Esophagus muscularis mucosa (tissue), 3 donors: ENCODE measurements at regions not wholly inside any gene's neighbourhood (a gene's known extent, or its start where the extent isn't known, plus 50 kb on each side); places are given as distances from the start of the nearest gene placed in this dataset.

Experiments
- EP300 ChIP-seq: sonication (generic); formaldehyde crosslinking; IDR thresholded peaks from one replicate; pipeline ENCODE4 v1.6.1; 2017; ENCODE audit warnings: antibody characterized with exemption
- TF ChIP-seq, protein P1 (sequence below), 3 experiments: fragments of 200-600 bp in 2 of 3; fragments of 450-650 bp in 1 of 3; sonication (generic) in 2 of 3; IDR thresholded peaks; one replicate each; pipeline ENCODE4 v1.5.1; 2017 to 2019; ENCODE audit warnings: antibody characterized with exemption in 3 of 3, mild to moderate bottlenecking in 2 of 3, moderate library complexity in 1 of 3

DNA sequence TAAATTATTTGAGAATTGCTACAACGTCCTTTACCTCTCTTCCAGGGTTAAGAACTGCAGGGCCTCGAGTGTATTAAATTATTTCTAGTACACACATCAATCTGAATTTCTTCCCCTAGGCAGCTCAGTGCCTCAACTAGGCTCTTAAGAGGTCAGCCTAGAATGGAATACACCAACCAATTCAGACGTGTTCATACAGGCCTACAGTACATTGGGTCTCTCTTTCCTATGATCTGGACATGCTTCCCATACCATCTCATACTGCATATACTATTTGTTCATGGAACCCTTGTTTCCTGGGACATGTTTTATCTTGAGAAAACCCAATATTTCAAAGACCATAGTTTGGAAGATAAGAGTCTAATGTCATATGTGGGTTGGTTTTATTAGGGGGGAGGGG lies 434.1 kb upstream of the WWC1 start:
- TF ChIP-seq, protein P1, sequence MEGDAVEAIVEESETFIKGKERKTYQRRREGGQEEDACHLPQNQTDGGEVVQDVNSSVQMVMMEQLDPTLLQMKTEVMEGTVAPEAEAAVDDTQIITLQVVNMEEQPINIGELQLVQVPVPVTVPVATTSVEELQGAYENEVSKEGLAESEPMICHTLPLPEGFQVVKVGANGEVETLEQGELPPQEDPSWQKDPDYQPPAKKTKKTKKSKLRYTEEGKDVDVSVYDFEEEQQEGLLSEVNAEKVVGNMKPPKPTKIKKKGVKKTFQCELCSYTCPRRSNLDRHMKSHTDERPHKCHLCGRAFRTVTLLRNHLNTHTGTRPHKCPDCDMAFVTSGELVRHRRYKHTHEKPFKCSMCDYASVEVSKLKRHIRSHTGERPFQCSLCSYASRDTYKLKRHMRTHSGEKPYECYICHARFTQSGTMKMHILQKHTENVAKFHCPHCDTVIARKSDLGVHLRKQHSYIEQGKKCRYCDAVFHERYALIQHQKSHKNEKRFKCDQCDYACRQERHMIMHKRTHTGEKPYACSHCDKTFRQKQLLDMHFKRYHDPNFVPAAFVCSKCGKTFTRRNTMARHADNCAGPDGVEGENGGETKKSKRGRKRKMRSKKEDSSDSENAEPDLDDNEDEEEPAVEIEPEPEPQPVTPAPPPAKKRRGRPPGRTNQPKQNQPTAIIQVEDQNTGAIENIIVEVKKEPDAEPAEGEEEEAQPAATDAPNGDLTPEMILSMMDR (IDR thresholded peaks at IDR 0.05) = no peak
- no peak for TF ChIP-seq EP300
